ENCODE measurements at regions not wholly inside any gene's neighbourhood (a gene's known extent, or its start where the extent isn't known, plus 50 kb on each side); places are given as distances from the start of the nearest gene placed in this dataset.

DNA sequence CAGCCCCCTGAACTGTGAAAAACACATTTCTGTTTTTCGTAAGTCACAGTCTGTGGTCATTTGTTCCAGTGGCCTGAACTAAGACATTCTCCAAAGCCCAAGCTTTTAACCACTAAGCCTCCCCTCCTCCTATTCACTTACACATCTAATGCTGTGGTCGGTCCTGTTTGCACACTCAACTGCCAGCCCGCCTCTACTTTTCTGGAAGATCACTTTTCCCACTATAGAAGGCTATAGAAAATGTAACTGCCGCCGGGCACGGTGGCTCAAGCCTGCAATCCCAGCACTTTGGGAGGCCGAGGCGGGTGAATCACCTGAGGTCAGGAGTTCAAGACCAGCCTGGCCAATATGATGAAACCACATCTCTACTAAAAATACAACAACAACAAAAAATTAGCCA is 524.7 kb upstream of the TMEM132C start:
- Mint-ChIP-seq H3K36me3 (no peaks in the 10 kb centered on the region), H3K4me3 (no peak overlapping the region), H3K9me3 (no peaks in the 10 kb centered on the region), H3K27ac (no peak overlapping the region), H3K27me3 (ENCODE audit: insufficient read depth, low read depth) (peaks cover 4% of the 10 kb centered on the region), H3K4me1 (peaks cover 14% of the 10 kb centered on the region)
- H3F3A ChIP-seq (ENCODE audit: low read depth) = no peaks in the 10 kb centered on the region
- TF ChIP-seq, protein P1, sequence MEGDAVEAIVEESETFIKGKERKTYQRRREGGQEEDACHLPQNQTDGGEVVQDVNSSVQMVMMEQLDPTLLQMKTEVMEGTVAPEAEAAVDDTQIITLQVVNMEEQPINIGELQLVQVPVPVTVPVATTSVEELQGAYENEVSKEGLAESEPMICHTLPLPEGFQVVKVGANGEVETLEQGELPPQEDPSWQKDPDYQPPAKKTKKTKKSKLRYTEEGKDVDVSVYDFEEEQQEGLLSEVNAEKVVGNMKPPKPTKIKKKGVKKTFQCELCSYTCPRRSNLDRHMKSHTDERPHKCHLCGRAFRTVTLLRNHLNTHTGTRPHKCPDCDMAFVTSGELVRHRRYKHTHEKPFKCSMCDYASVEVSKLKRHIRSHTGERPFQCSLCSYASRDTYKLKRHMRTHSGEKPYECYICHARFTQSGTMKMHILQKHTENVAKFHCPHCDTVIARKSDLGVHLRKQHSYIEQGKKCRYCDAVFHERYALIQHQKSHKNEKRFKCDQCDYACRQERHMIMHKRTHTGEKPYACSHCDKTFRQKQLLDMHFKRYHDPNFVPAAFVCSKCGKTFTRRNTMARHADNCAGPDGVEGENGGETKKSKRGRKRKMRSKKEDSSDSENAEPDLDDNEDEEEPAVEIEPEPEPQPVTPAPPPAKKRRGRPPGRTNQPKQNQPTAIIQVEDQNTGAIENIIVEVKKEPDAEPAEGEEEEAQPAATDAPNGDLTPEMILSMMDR (IDR thresholded peaks at IDR 0.05) = no peak
- no peak for TF ChIP-seq EZH2 (IDR thresholded peaks at IDR 0.05)
- no peak for TF ChIP-seq EZH2phosphoT487 (IDR thresholded peaks at IDR 0.05)
- H3K4me3 ChIP-seq = no peak overlapping the region
- H4K20me1 ChIP-seq (ENCODE audit: low read depth) = no peaks in the 10 kb centered on the region
- no peak for DNase-seq (ENCODE audit: low spot score)
- H3K27me3 ChIP-seq = no peaks in the 10 kb centered on the region
- no peaks in the 10 kb centered on the region for H3K9me3 ChIP-seq (ENCODE audit: low read depth)
- no peak overlapping the region for H3K27ac ChIP-seq
- H3K4me1 ChIP-seq = no peaks in the 10 kb centered on the region
- no peak overlapping the region for H3K9ac ChIP-seq
- no peak overlapping the region for H2AFZ ChIP-seq (replicated peaks)
- no peak overlapping the region for H3K4me2 ChIP-seq
- H3K36me3 ChIP-seq = no peaks in the 10 kb centered on the region
- no peaks in the 10 kb centered on the region for H3K79me2 ChIP-seq (ENCODE audit: low read depth)

DNA sequence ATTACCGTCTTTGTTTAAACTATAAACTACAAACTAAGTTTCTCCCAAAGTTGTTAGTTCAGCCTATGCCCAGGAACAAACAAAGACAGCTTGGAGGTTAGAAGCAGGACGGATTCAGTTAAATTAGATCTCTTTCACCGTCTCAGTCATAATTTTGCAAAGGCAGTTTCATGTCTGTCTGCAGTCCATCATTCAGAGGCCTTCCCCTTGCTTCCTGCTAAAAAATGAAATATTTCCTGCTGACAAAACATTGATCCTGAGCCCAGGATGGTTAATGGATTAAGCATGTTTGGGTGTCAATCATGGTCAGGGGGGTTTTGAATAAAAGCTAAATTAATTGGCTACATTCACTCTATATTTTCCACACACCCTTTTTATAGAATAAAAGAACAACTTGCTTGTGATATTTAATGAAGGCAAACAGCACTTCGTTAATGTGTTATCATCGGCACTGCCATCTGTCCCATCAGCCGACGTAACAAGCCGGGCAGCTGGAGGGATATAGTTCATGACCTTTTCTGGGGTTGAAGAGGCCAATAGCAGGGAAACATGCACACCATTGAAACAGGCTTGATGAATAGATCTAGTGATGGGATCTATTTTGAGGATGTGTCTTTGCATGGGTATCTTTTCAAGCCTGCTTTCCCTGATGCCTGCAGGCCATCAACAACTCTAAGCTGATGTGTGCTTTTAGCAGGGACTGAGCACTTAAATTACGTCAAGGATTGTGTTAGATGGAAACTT is 521.3 kb upstream of the TMEM132C start:
- H3K27me3 Mint-ChIP-seq (ENCODE audit: insufficient read depth, low read depth) = peaks cover 4% of the 10 kb centered on the region
- no peak overlapping the region for H2AFZ ChIP-seq (replicated peaks)

DNA sequence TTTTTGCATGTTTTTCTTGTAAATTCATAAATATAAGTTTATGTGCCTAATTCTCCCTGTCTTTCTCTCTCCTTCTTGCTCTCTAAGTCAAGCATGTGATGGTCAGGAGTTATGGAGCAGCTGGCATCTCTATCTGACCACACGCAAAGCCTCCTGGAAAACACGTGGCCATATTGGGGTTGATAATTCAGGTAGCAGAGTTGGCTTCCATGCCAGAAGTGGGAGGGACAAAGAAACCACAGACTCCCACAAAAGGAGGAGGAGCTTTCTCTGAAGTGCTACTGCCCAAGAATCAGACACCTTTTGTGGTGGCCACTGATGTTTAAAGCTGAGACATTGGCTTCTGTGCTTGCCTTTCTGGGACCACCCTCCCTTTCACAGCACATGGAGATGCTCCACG is 517.6 kb upstream of the TMEM132C start:
- Mint-ChIP-seq H3K27ac (no peak overlapping the region), H3K9me3 (no peaks in the 10 kb centered on the region), H3K4me1 (no peaks in the 10 kb centered on the region), H3K27me3 (ENCODE audit: insufficient read depth, low read depth) (no peaks in the 10 kb centered on the region), H3K36me3 (no peaks in the 10 kb centered on the region), H3K4me3 (no peak overlapping the region)
- Histone ChIP-seq H3K79me2 (ENCODE audit: low read depth) (no peaks in the 10 kb centered on the region), H3K4me2 (no peak overlapping the region), H3K9me3 (ENCODE audit: low read depth) (no peaks in the 10 kb centered on the region), H3K36me3 (no peaks in the 10 kb centered on the region), H3K27ac (no peak overlapping the region), H3K4me3 (no peak overlapping the region), H2AFZ (replicated peaks) (no peak overlapping the region), H3K9ac (no peak overlapping the region), H4K20me1 (ENCODE audit: low read depth) (no peaks in the 10 kb centered on the region), H3K4me1 (no peaks in the 10 kb centered on the region), H3F3A (ENCODE audit: low read depth) (no peaks in the 10 kb centered on the region), H3K27me3 (no peaks in the 10 kb centered on the region)
- DNase-seq (ENCODE audit: low spot score) = no peak
- TF ChIP-seq EZH2phosphoT487 (IDR thresholded peaks at IDR 0.05) (no peak), EZH2 (IDR thresholded peaks at IDR 0.05) (no peak)
- TF ChIP-seq, protein P1 (IDR thresholded peaks at IDR 0.05) = no peak

More for the DNA sequence above, 521.3 kb upstream of the TMEM132C start:
- Mint-ChIP-seq H3K36me3 (no peaks in the 10 kb centered on the region), H3K9me3 (no peaks in the 10 kb centered on the region), H3K4me1 (peaks cover 13% of the 10 kb centered on the region), H3K27ac (no peak overlapping the region), H3K4me3 (no peak overlapping the region)
- H3K79me2 ChIP-seq (ENCODE audit: low read depth) = no peaks in the 10 kb centered on the region
- H3F3A ChIP-seq (ENCODE audit: low read depth) = no peaks in the 10 kb centered on the region
- no peak overlapping the region for H3K9ac ChIP-seq
- H3K27me3 ChIP-seq = no peaks in the 10 kb centered on the region
- no peaks in the 10 kb centered on the region for H4K20me1 ChIP-seq (ENCODE audit: low read depth)
- H3K4me3 ChIP-seq = no peak overlapping the region
- no peak for TF ChIP-seq EZH2phosphoT487 (IDR thresholded peaks at IDR 0.05)
- TF ChIP-seq, protein P1 (IDR thresholded peaks at IDR 0.05) = no peak
- no peak for TF ChIP-seq EZH2 (IDR thresholded peaks at IDR 0.05)
- H3K9me3 ChIP-seq (ENCODE audit: low read depth) = no peaks in the 10 kb centered on the region
- no peak for DNase-seq (ENCODE audit: low spot score)
- H3K4me1 ChIP-seq = no peaks in the 10 kb centered on the region
- H3K4me2 ChIP-seq = no peak overlapping the region
- H3K27ac ChIP-seq = no peak overlapping the region
- H3K36me3 ChIP-seq = no peaks in the 10 kb centered on the region
